PC-9 (cell line): ENCODE measurements at regions not wholly inside any gene's neighbourhood (a gene's known extent, or its start where the extent isn't known, plus 50 kb on each side); places are given as distances from the start of the nearest gene placed in this dataset.
"Not testable (repeated sequence)": the region's sequence is repeated elsewhere in the genome, so short reads cannot be mapped to it uniquely, and the experiment has no call there.

Source experiments
- EZH2 ChIP-seq: fragments of 200-600 bp; sonication (generic); IDR thresholded peaks from 2 replicates; pipeline ENCODE4 v1.8.0; 2017; ENCODE audit warnings: antibody characterized with exemption, low read depth
- TF ChIP-seq, protein P1 (sequence below): fragments of 200-600 bp; sonication (generic); conservative IDR thresholded peaks from 2 replicates; pipeline ENCODE4 v1.6.1; 2017; ENCODE audit warnings: mixed run types, antibody characterized with exemption, mild to moderate bottlenecking, moderate library complexity

DNA sequence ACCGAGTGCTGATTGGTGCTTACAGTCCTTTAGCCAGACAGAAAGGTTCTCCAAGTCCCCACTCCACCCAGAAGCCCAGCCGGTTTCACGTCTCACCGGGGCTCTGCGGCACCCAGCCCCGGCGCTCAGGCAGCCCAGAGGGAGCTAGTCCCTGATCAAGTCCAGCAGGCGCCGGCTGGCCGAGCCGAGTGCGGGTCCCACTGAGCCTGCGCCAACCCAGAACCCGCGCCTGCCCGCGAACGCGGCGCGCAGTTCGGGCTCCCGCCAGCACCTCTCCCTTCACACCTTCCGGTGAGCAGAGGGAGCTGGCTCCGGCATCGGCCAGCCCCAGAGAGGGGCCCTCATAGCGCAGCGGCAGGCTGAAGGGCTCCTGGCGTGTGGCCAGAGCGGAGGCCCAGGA, 481.6 kb upstream of the CHD1 start:
- TF ChIP-seq, protein P1, sequence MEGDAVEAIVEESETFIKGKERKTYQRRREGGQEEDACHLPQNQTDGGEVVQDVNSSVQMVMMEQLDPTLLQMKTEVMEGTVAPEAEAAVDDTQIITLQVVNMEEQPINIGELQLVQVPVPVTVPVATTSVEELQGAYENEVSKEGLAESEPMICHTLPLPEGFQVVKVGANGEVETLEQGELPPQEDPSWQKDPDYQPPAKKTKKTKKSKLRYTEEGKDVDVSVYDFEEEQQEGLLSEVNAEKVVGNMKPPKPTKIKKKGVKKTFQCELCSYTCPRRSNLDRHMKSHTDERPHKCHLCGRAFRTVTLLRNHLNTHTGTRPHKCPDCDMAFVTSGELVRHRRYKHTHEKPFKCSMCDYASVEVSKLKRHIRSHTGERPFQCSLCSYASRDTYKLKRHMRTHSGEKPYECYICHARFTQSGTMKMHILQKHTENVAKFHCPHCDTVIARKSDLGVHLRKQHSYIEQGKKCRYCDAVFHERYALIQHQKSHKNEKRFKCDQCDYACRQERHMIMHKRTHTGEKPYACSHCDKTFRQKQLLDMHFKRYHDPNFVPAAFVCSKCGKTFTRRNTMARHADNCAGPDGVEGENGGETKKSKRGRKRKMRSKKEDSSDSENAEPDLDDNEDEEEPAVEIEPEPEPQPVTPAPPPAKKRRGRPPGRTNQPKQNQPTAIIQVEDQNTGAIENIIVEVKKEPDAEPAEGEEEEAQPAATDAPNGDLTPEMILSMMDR, result not testable (repeated sequence)
- TF ChIP-seq EZH2, result not testable (repeated sequence)
